HG03378 (cell line): ENCODE measurements at regions not wholly inside any gene's neighbourhood (a gene's known extent, or its start where the extent isn't known, plus 50 kb on each side); places are given as distances from the start of the nearest gene placed in this dataset.
"Not testable (repeated sequence)": the region's sequence is repeated elsewhere in the genome, so short reads cannot be mapped to it uniquely, and the experiment has no call there.

ENCODE experiments used
- ATAC-seq: cut with Tn5 transposase; IDR thresholded peaks from one replicate; pipeline ENCODE4 v1.9.1; 2021; ENCODE audit warnings: mild to moderate bottlenecking, moderate library complexity; ENCODE audit not compliant: unreplicated experiment

GRCh38 chr11:98710986-98711385, 309.8 kb upstream of the CNTN5 start:
- ATAC-seq = no peak

- ATAC-seq = no peak
Measured at GRCh38 chr11:98720951-98721350, 299.8 kb upstream of the CNTN5 start.

- ATAC-seq = no peak
Measured at GRCh38 chr11:98725471-98725870, 295.3 kb upstream of the CNTN5 start.

- ATAC-seq = no peak
Measured at GRCh38 chr11:98728421-98728820, 292.3 kb upstream of the CNTN5 start.

GRCh38 chr11:98729118-98729517, 291.6 kb upstream of the CNTN5 start:
- ATAC-seq = no peak

GRCh38 chr11:98732947-98733346, 287.8 kb upstream of the CNTN5 start:
- no peak for ATAC-seq

- ATAC-seq = not testable (repeated sequence)
Measured at GRCh38 chr11:98733378-98733777, 287.4 kb upstream of the CNTN5 start.

GRCh38 chr11:98734686-98735085, 286.1 kb upstream of the CNTN5 start:
- no peak for ATAC-seq

GRCh38 chr11:98736833-98737232, 283.9 kb upstream of the CNTN5 start:
- ATAC-seq = no peak

GRCh38 chr11:98740321-98740720, 280.4 kb upstream of the CNTN5 start:
- no peak for ATAC-seq

- not testable (repeated sequence) for ATAC-seq
Measured at GRCh38 chr11:98763446-98763845, 257.3 kb upstream of the CNTN5 start.

GRCh38 chr11:98766903-98767302, 253.8 kb upstream of the CNTN5 start:
- no peak for ATAC-seq

GRCh38 chr11:98770046-98770445, 250.7 kb upstream of the CNTN5 start:
- not testable (repeated sequence) for ATAC-seq

GRCh38 chr11:98771791-98772190, 249.0 kb upstream of the CNTN5 start:
- ATAC-seq = no peak

GRCh38 chr11:98772893-98773292, 247.9 kb upstream of the CNTN5 start:
- no peak for ATAC-seq

GRCh38 chr11:98793276-98793675, 227.5 kb upstream of the CNTN5 start:
- ATAC-seq = no peak

GRCh38 chr11:98798333-98798732, 222.4 kb upstream of the CNTN5 start:
- no peak for ATAC-seq

GRCh38 chr11:98800696-98801095, 220.1 kb upstream of the CNTN5 start:
- ATAC-seq = no peak

GRCh38 chr11:98828986-98829708, 191.6 kb upstream of the CNTN5 start:
- ATAC-seq = no peak

GRCh38 chr11:98829971-98830370, 190.8 kb upstream of the CNTN5 start:
- ATAC-seq = no peak

- ATAC-seq = no peak
Measured at GRCh38 chr11:98834776-98835175, 186.0 kb upstream of the CNTN5 start.

- no peak for ATAC-seq
Measured at GRCh38 chr11:98835335-98835734, 185.4 kb upstream of the CNTN5 start.

- ATAC-seq = no peak
Measured at GRCh38 chr11:98836156-98836555, 184.6 kb upstream of the CNTN5 start.
